ENCODE measurements at regions not wholly inside any gene's neighbourhood (a gene's known extent, or its start where the extent isn't known, plus 50 kb on each side); places are given as distances from the start of the nearest gene placed in this dataset.

DNA sequence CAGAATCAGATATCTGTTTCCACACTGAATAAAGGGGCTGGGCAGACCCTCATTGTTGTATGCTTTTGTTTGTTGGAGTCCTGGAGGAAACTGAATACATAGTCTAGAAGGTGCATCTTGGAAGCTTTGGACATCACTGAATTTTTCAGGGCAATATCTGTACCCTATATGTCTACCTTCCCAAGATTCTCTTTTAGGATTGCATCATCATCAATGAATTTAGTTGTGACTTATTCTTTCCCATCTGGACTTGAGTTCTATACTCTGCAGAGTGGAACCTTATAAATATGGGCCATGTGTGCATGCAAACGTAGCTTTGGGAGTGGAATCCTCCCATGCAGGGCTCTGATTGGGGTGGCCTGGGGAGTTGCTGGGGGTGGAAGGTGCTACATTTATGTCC, 60.7 kb upstream of the PROKR2 start:
- Histone ChIP-seq H3K27me3 (ENCODE audit: insufficient read depth, insufficient read length) (no peaks in the 10 kb centered on the region), H3K36me3 (ENCODE audit: insufficient read depth, insufficient read length, low read length) (no peaks in the 10 kb centered on the region), H3K9ac (ENCODE audit: insufficient read length, low read depth) (no peak overlapping the region), H3K4me3 (ENCODE audit: insufficient read length, low read depth) (no peak overlapping the region), H3K9me3 (ENCODE audit: insufficient read depth, low read length) (no peaks in the 10 kb centered on the region), H3K4me1 (ENCODE audit: insufficient read depth, insufficient read length) (no peaks in the 10 kb centered on the region)
- no peak for DNase-seq (ENCODE audit: low read depth, low spot score)
- TF ChIP-seq ZNF274 (IDR thresholded peaks at IDR 0.05; ENCODE audit: low read depth, low read length) (no peak), YY1 (IDR thresholded peaks at IDR 0.05; ENCODE audit: insufficient read depth, insufficient read length) (no peak)

DNA sequence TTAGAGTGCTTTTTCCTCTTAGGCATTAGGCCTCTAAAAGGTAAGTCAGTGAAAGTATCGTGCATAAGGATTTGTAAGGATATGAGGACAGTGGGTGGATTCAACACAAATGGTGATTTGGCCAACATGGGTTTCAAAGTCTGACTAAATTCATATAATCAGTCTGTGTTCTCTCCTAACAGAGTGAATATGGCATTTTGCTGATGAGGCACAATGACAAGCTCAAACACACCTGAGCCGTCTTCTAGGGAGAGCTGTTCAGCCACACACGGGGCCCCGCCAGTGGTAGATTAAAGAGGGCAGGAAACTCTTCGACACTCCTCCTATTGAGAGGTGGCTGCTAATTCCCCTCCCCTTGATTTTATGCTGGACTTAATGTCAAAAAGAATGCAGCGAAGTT, 59.5 kb upstream of the PROKR2 start:
- H3K36me3 ChIP-seq (ENCODE audit: insufficient read depth, insufficient read length, low read length) = no peaks in the 10 kb centered on the region
- H3K4me1 ChIP-seq (ENCODE audit: insufficient read depth, insufficient read length) = no peaks in the 10 kb centered on the region
- no peak for DNase-seq (ENCODE audit: low read depth, low spot score)
- no peak for TF ChIP-seq YY1 (IDR thresholded peaks at IDR 0.05; ENCODE audit: insufficient read depth, insufficient read length)
- no peak for TF ChIP-seq SUZ12 (IDR thresholded peaks at IDR 0.05; ENCODE audit: extremely low read depth, insufficient read depth, insufficient read length)
- no peak for TF ChIP-seq ZNF274 (IDR thresholded peaks at IDR 0.05; ENCODE audit: low read depth, low read length)
- no peak overlapping the region for H3K9ac ChIP-seq (ENCODE audit: insufficient read length, low read depth)
- no peaks in the 10 kb centered on the region for H3K9me3 ChIP-seq (ENCODE audit: insufficient read depth, low read length)
- no peaks in the 10 kb centered on the region for H3K27me3 ChIP-seq (ENCODE audit: insufficient read depth, insufficient read length)
- no peak overlapping the region for H3K4me3 ChIP-seq (ENCODE audit: insufficient read length, low read depth)

DNA sequence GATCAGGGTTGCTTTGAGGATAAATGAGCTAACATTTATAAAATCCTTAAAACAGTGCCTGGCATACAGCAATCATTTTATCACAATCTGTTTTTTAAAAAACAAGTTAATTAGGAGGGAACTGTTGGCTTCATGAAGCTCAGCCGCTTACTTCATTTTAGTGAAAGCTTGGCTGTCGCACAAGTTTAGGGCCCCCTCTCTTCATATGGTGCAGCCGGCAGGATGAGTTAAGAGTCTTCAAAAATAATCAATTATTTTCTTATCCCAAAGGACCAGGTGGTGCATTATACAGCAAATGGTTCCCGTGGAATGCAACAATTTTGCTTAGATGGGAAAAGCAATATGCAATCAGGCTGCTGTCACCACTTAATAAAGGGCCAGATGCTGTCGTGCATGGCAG, 57.4 kb upstream of the PROKR2 start:
- TF ChIP-seq YY1 (IDR thresholded peaks at IDR 0.05; ENCODE audit: insufficient read depth, insufficient read length) (no peak), ZNF274 (IDR thresholded peaks at IDR 0.05; ENCODE audit: low read depth, low read length) (no peak), SUZ12 (IDR thresholded peaks at IDR 0.05; ENCODE audit: extremely low read depth, insufficient read depth, insufficient read length) (no peak)
- H3K9me3 ChIP-seq (ENCODE audit: insufficient read depth, low read length) = no peaks in the 10 kb centered on the region
- no peak for DNase-seq (ENCODE audit: low read depth, low spot score)
- H3K27me3 ChIP-seq (ENCODE audit: insufficient read depth, insufficient read length) = no peaks in the 10 kb centered on the region
- H3K36me3 ChIP-seq (ENCODE audit: insufficient read depth, insufficient read length, low read length) = no peaks in the 10 kb centered on the region
- H3K4me1 ChIP-seq (ENCODE audit: insufficient read depth, insufficient read length) = no peaks in the 10 kb centered on the region
- H3K4me3 ChIP-seq (ENCODE audit: insufficient read length, low read depth) = no peak overlapping the region
- H3K9ac ChIP-seq (ENCODE audit: insufficient read length, low read depth) = no peak overlapping the region

DNA sequence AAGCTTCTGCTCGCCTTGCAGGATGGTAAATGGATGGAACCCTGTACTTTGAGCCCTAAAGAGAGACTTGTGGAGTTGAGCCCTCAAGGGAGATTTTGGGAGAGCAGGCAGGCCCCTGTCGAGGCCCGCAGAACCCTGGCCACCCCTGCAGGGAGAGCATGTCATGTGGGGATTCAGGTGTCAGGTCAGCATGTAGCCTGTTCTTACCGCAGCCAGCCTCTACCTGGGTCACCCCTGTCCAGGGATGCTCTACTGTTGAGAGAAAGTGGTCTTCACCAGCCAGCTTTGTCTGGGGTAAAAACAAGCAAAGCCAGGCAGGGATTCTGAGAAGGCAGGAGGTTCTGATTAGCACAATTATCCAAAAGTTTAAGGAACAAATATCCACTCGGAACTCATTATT, 55.6 kb upstream of the PROKR2 start:
- no peaks in the 10 kb centered on the region for H3K4me1 ChIP-seq (ENCODE audit: insufficient read depth, insufficient read length)
- no peak for TF ChIP-seq YY1 (IDR thresholded peaks at IDR 0.05; ENCODE audit: insufficient read depth, insufficient read length)
- TF ChIP-seq SUZ12 (IDR thresholded peaks at IDR 0.05; ENCODE audit: extremely low read depth, insufficient read depth, insufficient read length) = no peak
- TF ChIP-seq ZNF274 (IDR thresholded peaks at IDR 0.05; ENCODE audit: low read depth, low read length) = no peak
- no peak for DNase-seq (ENCODE audit: low read depth, low spot score)
- H3K9me3 ChIP-seq (ENCODE audit: insufficient read depth, low read length) = 0 out of 2 replicates have a peak, but pooled peaks cover 5% of the 10 kb centered on the region
- no peak overlapping the region for H3K4me3 ChIP-seq (ENCODE audit: insufficient read length, low read depth)
- H3K27me3 ChIP-seq (ENCODE audit: insufficient read depth, insufficient read length) = no peaks in the 10 kb centered on the region
- no peak overlapping the region for H3K9ac ChIP-seq (ENCODE audit: insufficient read length, low read depth)
- no peaks in the 10 kb centered on the region for H3K36me3 ChIP-seq (ENCODE audit: insufficient read depth, insufficient read length, low read length)

DNA sequence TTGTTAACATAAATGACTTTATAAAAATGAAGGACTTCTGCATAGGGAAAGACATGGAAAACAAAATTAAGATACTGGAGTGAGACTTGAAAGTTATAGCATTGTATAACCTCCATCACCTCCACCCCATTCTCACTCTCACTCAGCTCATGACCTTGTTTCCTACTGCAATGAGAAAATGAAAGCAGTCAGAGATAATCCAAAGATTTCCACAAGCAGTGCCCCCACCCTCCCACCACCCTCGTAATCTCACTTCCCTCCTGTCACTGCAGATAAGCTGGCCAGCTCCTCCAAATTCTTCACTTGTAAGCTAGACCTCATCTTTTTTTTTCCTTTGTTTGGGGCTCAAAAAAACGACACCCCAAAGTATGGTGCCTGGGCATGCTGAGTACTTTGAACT, 52.9 kb upstream of the PROKR2 start:
- Histone ChIP-seq H3K27me3 (ENCODE audit: insufficient read depth, insufficient read length) (no peaks in the 10 kb centered on the region), H3K9ac (ENCODE audit: insufficient read length, low read depth) (no peak overlapping the region), H3K36me3 (ENCODE audit: insufficient read depth, insufficient read length, low read length) (no peaks in the 10 kb centered on the region), H3K9me3 (ENCODE audit: insufficient read depth, low read length) (peaks cover 26% of the 10 kb centered on the region; the same call in 1 of the 2 replicates), H3K4me1 (ENCODE audit: insufficient read depth, insufficient read length) (no peaks in the 10 kb centered on the region), H3K4me3 (ENCODE audit: insufficient read length, low read depth) (no peak overlapping the region)
- TF ChIP-seq ZNF274 (IDR thresholded peaks at IDR 0.05; ENCODE audit: low read depth, low read length) = no peak
- DNase-seq (ENCODE audit: low read depth, low spot score) = no peak
